ENCODE measurements at regions not wholly inside any gene's neighbourhood (a gene's known extent, or its start where the extent isn't known, plus 50 kb on each side); places are given as distances from the start of the nearest gene placed in this dataset.

GRCh38 chr12:76216585-76217472 lies 131.4 kb downstream of the BBS10 start:
- no peak for DNase-seq

GRCh38 chr12:76208129-76208528 lies 123.6 kb upstream of the NAP1L1 start:
- no peak for DNase-seq

GRCh38 chr12:76206677-76207072 lies 122.2 kb upstream of the NAP1L1 start:
- DNase-seq = no peak

- no peak for DNase-seq
These were observed 121.7 kb upstream of the NAP1L1 start for GRCh38 chr12:76206039-76206676.

- no peak for DNase-seq
These were observed 118.1 kb upstream of the NAP1L1 start for GRCh38 chr12:76202621-76203020.

GRCh38 chr12:76201758-76202157 lies 117.3 kb upstream of the NAP1L1 start:
- DNase-seq = no peak

GRCh38 chr12:76201316-76201715 lies 116.8 kb upstream of the NAP1L1 start:
- no peak for DNase-seq

- no peak for DNase-seq
These were observed 115.3 kb upstream of the NAP1L1 start for GRCh38 chr12:76199808-76200207.

- no peak for DNase-seq
These were observed 114.4 kb upstream of the NAP1L1 start for GRCh38 chr12:76198839-76199238.

- no peak for DNase-seq
These were observed 112.8 kb upstream of the NAP1L1 start for GRCh38 chr12:76197283-76197682.

GRCh38 chr12:76195920-76196319 lies 111.4 kb upstream of the NAP1L1 start:
- no peak for DNase-seq

GRCh38 chr12:76194724-76195123 lies 110.2 kb upstream of the NAP1L1 start:
- no peak for DNase-seq

- DNase-seq = no peak
These were observed 109.5 kb upstream of the NAP1L1 start for GRCh38 chr12:76193961-76194360.

- DNase-seq = no peak
These were observed 107.9 kb upstream of the NAP1L1 start for GRCh38 chr12:76192416-76192815.

GRCh38 chr12:76190299-76190698 lies 105.8 kb upstream of the NAP1L1 start:
- DNase-seq = no peak

GRCh38 chr12:76189851-76190250 lies 105.4 kb upstream of the NAP1L1 start:
- no peak for DNase-seq

- DNase-seq = no peak
These were observed 102.7 kb upstream of the NAP1L1 start for GRCh38 chr12:76187177-76187576.

- DNase-seq = no peak
These were observed 101.8 kb upstream of the NAP1L1 start for GRCh38 chr12:76186131-76186906.

- DNase-seq = no peak
These were observed 99.1 kb upstream of the NAP1L1 start for GRCh38 chr12:76183459-76184186.

GRCh38 chr12:76180401-76181277 lies 96.2 kb upstream of the NAP1L1 start:
- no peak for DNase-seq

GRCh38 chr12:76178452-76178851 lies 94.0 kb upstream of the NAP1L1 start:
- DNase-seq = no peak

GRCh38 chr12:76177821-76178220 lies 93.3 kb upstream of the NAP1L1 start:
- DNase-seq = no peak
